ENCODE measurements at regions not wholly inside any gene's neighbourhood (a gene's known extent, or its start where the extent isn't known, plus 50 kb on each side); places are given as distances from the start of the nearest gene placed in this dataset.

DNA sequence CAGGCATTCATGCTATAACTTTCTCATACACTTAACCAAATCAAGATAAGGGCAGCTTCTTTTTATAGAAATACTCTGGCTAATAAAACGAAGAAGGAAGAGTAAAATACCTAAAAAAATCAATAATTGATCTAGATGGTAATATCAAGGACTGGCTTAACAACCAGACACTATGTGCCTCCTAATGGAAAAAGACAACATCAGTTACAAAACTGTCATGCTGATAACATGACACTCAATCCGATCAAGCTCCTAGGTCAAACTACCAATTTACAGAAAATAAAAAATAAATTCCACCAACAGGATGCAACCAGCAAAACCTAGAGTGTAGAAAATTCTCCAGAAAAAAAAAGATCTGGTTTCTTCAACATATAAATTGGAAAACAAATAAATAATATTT lies 634.6 kb downstream of the IGSF11 start:
- H3K4me3 ChIP-seq = no peak overlapping the region
- H3K4me1 ChIP-seq = no peaks in the 10 kb centered on the region
- no peaks in the 10 kb centered on the region for H3K9me3 ChIP-seq (replicated peaks)
- intact Hi-C loops (cut with micrococcal nuclease) = no loop called here
- no peaks in the 10 kb centered on the region for H3K36me3 ChIP-seq
- H3K27ac ChIP-seq (replicated peaks) = no peak overlapping the region
- TF ChIP-seq, protein P1, sequence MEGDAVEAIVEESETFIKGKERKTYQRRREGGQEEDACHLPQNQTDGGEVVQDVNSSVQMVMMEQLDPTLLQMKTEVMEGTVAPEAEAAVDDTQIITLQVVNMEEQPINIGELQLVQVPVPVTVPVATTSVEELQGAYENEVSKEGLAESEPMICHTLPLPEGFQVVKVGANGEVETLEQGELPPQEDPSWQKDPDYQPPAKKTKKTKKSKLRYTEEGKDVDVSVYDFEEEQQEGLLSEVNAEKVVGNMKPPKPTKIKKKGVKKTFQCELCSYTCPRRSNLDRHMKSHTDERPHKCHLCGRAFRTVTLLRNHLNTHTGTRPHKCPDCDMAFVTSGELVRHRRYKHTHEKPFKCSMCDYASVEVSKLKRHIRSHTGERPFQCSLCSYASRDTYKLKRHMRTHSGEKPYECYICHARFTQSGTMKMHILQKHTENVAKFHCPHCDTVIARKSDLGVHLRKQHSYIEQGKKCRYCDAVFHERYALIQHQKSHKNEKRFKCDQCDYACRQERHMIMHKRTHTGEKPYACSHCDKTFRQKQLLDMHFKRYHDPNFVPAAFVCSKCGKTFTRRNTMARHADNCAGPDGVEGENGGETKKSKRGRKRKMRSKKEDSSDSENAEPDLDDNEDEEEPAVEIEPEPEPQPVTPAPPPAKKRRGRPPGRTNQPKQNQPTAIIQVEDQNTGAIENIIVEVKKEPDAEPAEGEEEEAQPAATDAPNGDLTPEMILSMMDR (IDR thresholded peaks at IDR 0.05; ENCODE audit: borderline replicate concordance) = no peak
- DNase-seq = no peak
- H3K27me3 ChIP-seq (ENCODE audit: low read depth) = no peaks in the 10 kb centered on the region

DNA sequence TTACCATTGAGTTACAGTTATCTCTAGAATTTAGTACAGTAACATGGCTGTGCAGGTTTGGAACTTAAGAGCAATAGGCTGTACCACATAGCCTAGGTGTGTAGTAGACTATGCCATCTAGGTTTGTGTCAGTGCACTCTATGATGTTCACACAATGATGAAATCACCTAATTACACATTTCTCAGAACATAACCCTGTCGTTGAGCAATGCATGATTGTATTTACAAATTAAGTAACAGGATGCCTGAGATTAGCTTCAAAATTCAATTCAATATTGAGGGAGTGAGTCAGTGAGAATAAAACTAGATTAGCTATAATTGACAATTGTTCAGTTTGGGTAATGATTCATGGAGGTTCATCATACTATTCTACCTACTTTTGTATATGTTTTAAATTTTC lies 633.8 kb downstream of the IGSF11 start:
- no peaks in the 10 kb centered on the region for H3K4me1 ChIP-seq
- TF ChIP-seq, protein P1 (IDR thresholded peaks at IDR 0.05; ENCODE audit: borderline replicate concordance) = no peak
- intact Hi-C loops (cut with micrococcal nuclease) = no loop called here
- H3K27me3 ChIP-seq (ENCODE audit: low read depth) = no peaks in the 10 kb centered on the region
- DNase-seq = no peak
- no peak overlapping the region for H3K4me3 ChIP-seq
- no peaks in the 10 kb centered on the region for H3K36me3 ChIP-seq
- H3K27ac ChIP-seq (replicated peaks) = no peak overlapping the region
- H3K9me3 ChIP-seq (replicated peaks) = no peaks in the 10 kb centered on the region

DNA sequence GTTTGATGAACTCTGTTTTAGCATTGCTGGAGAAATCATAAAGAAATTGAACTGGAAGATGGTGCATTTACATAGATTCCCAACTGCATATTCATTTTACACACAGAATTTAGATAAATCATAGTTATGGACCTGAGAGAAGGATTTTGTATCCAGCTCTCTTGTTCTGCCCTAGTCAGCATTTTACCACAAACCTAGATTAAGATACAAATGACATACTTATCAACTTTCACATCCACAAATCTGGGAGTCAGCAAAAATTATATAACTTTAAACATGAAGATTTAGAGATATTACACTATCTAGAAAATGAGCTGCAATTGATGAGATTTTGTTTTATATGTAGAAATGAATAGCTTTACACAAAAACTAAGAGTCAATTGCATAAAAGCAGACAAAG lies 632.8 kb downstream of the IGSF11 start:
- TF ChIP-seq, protein P1 (IDR thresholded peaks at IDR 0.05; ENCODE audit: borderline replicate concordance) = no peak
- no peaks in the 10 kb centered on the region for H3K36me3 ChIP-seq
- no peaks in the 10 kb centered on the region for H3K4me1 ChIP-seq
- H3K4me3 ChIP-seq = no peak overlapping the region
- no peaks in the 10 kb centered on the region for H3K9me3 ChIP-seq (replicated peaks)
- DNase-seq = no peak
- H3K27ac ChIP-seq (replicated peaks) = no peak overlapping the region
- no peaks in the 10 kb centered on the region for H3K27me3 ChIP-seq (ENCODE audit: low read depth)
- intact Hi-C loops (cut with micrococcal nuclease) = no loop called here

DNA sequence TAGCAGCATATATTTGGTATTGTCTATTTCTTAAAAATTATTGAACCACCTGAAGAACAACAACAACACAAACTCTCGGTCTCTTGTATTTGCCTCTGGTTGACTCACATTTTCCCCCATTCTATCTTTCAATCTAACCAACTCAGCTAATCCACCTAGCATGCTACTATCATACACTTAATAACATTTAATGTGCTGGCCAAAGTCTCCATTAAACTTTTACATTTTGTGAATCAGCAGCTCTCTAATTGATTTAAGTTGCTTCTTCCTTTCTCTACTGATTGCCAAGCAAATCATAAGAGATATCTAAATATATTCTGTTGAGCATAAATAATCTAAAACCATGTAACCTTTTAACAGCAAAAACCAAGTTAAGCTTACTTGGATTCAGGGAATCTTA lies 631.7 kb downstream of the IGSF11 start:
- TF ChIP-seq, protein P1 (IDR thresholded peaks at IDR 0.05; ENCODE audit: borderline replicate concordance) = no peak
- no peaks in the 10 kb centered on the region for H3K9me3 ChIP-seq (replicated peaks)
- H3K27ac ChIP-seq (replicated peaks) = no peak overlapping the region
- DNase-seq = no peak
- H3K4me1 ChIP-seq = no peaks in the 10 kb centered on the region
- H3K36me3 ChIP-seq = no peaks in the 10 kb centered on the region
- intact Hi-C loops (cut with micrococcal nuclease) = no loop called here
- H3K27me3 ChIP-seq (ENCODE audit: low read depth) = no peaks in the 10 kb centered on the region
- no peak overlapping the region for H3K4me3 ChIP-seq

DNA sequence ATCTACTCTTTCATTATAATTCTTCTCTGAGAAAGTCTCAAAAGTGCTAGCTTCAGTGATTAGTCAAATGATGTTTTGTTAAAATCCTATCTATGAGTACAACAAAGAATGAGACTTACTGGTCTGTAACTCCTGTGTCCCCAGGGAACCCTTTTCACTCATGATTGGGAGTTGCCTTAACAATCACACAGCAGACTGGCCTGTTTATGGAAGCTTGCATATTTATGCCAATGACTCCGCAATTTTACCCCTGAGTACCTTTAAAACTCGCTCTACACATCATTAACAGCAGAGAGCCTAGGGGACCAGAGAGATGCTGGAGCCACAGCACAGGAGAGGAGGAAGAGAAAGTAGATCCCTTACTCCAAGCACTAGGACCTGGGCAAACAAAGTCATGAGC lies 628.1 kb downstream of the IGSF11 start:
- H3K4me3 ChIP-seq = no peak overlapping the region
- H3K36me3 ChIP-seq = no peaks in the 10 kb centered on the region
- no peaks in the 10 kb centered on the region for H3K4me1 ChIP-seq
- no peak for DNase-seq
- intact Hi-C loops (cut with micrococcal nuclease) = no loop called here
- TF ChIP-seq, protein P1 (IDR thresholded peaks at IDR 0.05; ENCODE audit: borderline replicate concordance) = no peak
- no peak overlapping the region for H3K27ac ChIP-seq (replicated peaks)
- no peaks in the 10 kb centered on the region for H3K27me3 ChIP-seq (ENCODE audit: low read depth)
- peaks cover 10% of the 10 kb centered on the region for H3K9me3 ChIP-seq (replicated peaks)

DNA sequence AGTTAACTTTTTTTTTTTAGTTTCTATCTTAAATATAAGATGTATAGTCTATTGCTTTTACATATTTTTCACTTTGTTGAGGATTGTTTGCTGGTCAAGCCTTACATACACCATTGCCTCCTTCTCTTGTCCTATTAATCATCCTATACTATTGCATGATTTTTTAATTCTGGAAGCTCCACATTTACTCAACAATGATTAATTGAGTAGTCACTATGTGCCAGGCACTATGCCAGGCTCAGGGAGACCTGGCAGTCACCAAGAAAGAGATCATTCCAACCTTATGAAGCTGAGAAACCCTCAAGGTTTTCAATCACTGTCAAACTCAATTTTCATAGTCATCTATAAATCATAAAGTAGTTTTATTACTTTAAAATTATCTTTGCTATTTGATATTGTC lies 626.2 kb downstream of the IGSF11 start:
- Histone ChIP-seq H3K4me3 (no peak overlapping the region), H3K9me3 (replicated peaks) (peaks cover 14% of the 10 kb centered on the region), H3K4me1 (no peaks in the 10 kb centered on the region), H3K27ac (replicated peaks) (no peak overlapping the region), H3K27me3 (ENCODE audit: low read depth) (no peaks in the 10 kb centered on the region), H3K36me3 (no peaks in the 10 kb centered on the region)
- no peak for DNase-seq
- TF ChIP-seq, protein P1 (IDR thresholded peaks at IDR 0.05; ENCODE audit: borderline replicate concordance) = no peak
- intact Hi-C loops (cut with micrococcal nuclease) = no loop called here
